Neutrophil (primary cell): ENCODE measurements at regions not wholly inside any gene's neighbourhood (a gene's known extent, or its start where the extent isn't known, plus 50 kb on each side); places are given as distances from the start of the nearest gene placed in this dataset.

Source experiments
- H3K27ac ChIP-seq: fragments of 200-600 bp; sonication (generic); 2 replicates; pipeline ENCODE4 v1.5.1; 2016; ENCODE audit warnings: mild to moderate bottlenecking, moderate library complexity
- H3K27me3 ChIP-seq: fragments of 200-600 bp; sonication (generic); 2 replicates; pipeline ENCODE4 v1.6.0; 2016; ENCODE audit warnings: mild to moderate bottlenecking
- H3K36me3 ChIP-seq: fragments of 200-600 bp; sonication (generic); 2 replicates; pipeline ENCODE4 v1.5.1; 2017
- H3K4me1 ChIP-seq, 2 experiments: fragments of 200-600 bp in 1 of 2; sonication (generic) in 1 of 2; 1 replicate in 1 of 2; 2 replicates in 1 of 2; pipeline versions ENCODE4 v1.5.1 to v1.6.1; 2013 to 2016; ENCODE audit warnings: low read depth in 1 of 2, low read length in 1 of 2, mild to moderate bottlenecking in 1 of 2, moderate library complexity in 1 of 2; ENCODE audit not compliant: control insufficient read depth in 1 of 2, insufficient read depth in 1 of 2
- H3K4me3 ChIP-seq, 2 experiments: fragments of 200-600 bp in 1 of 2; sonication (generic) in 1 of 2; 1 replicate in 1 of 2; 2 replicates in 1 of 2; pipeline ENCODE4 v1.5.1; 2013 to 2016; ENCODE audit warnings: low read depth in 1 of 2, low read length in 1 of 2, mild to moderate bottlenecking in 1 of 2, moderate library complexity in 1 of 2
- H3K9me3 ChIP-seq: fragments of 200-600 bp; sonication (generic); 2 replicates; pipeline ENCODE4 v1.5.1; 2016
- CTCF ChIP-seq: fragments of 200-600 bp; sonication (generic); IDR thresholded peaks from 2 replicates; pipeline ENCODE4 v1.5.1; 2016; ENCODE audit warnings: antibody characterized with exemption

GRCh38 chr3:17830788-17831187, 88.4 kb upstream of the TBC1D5 start:
- Histone ChIP-seq H3K27me3 (no peaks in the 10 kb centered on the region), H3K36me3 (no peaks in the 10 kb centered on the region), H3K9me3 (no peaks in the 10 kb centered on the region), H3K4me1 (no peaks in the 10 kb centered on the region), H3K27ac (no peak overlapping the region), H3K4me3 (no peak overlapping the region)
- TF ChIP-seq CTCF: no peak

- Histone ChIP-seq H3K27me3 (no peaks in the 10 kb centered on the region), H3K4me1 (no peaks in the 10 kb centered on the region), H3K36me3 (no peaks in the 10 kb centered on the region), H3K4me3 (no peak overlapping the region), H3K27ac (no peak overlapping the region), H3K9me3 (no peaks in the 10 kb centered on the region)
- no peak for TF ChIP-seq CTCF
These were observed 86.0 kb upstream of the TBC1D5 start for GRCh38 chr3:17828388-17828787.

- Histone ChIP-seq H3K4me1 (no peaks in the 10 kb centered on the region), H3K27me3 (no peaks in the 10 kb centered on the region), H3K36me3 (no peaks in the 10 kb centered on the region), H3K27ac (no peak overlapping the region), H3K4me3 (no peak overlapping the region), H3K9me3 (no peaks in the 10 kb centered on the region)
- TF ChIP-seq CTCF: no peak
These were observed 82.9 kb upstream of the TBC1D5 start for GRCh38 chr3:17825298-17825697.

- H3K36me3 ChIP-seq: no peaks in the 10 kb centered on the region
These were observed 81.4 kb upstream of the TBC1D5 start for GRCh38 chr3:17823816-17824215.

GRCh38 chr3:17823036-17823435, 80.6 kb upstream of the TBC1D5 start:
- Histone ChIP-seq H3K27me3 (no peaks in the 10 kb centered on the region), H3K9me3 (no peaks in the 10 kb centered on the region), H3K27ac (no peak overlapping the region), H3K4me3 (no peak overlapping the region), H3K36me3 (no peaks in the 10 kb centered on the region), H3K4me1 (no peaks in the 10 kb centered on the region)
- TF ChIP-seq CTCF: no peak

More at GRCh38 chr3:17823816-17824215, 81.4 kb upstream of the TBC1D5 start:
- H3K27ac ChIP-seq: no peak overlapping the region
- TF ChIP-seq CTCF: no peak
- no peaks in the 10 kb centered on the region for H3K27me3 ChIP-seq
- no peaks in the 10 kb centered on the region for H3K4me1 ChIP-seq
- H3K4me3 ChIP-seq: no peak overlapping the region
- H3K9me3 ChIP-seq: no peaks in the 10 kb centered on the region

- Histone ChIP-seq H3K4me3 (no peak overlapping the region), H3K27ac (no peak overlapping the region), H3K9me3 (no peaks in the 10 kb centered on the region), H3K36me3 (no peaks in the 10 kb centered on the region), H3K4me1 (no peaks in the 10 kb centered on the region), H3K27me3 (no peaks in the 10 kb centered on the region)
- no peak for TF ChIP-seq CTCF
These were observed 78.3 kb upstream of the TBC1D5 start for GRCh38 chr3:17820704-17821103.
